AG09309 (cell line): ENCODE measurements at regions not wholly inside any gene's neighbourhood (a gene's known extent, or its start where the extent isn't known, plus 50 kb on each side); places are given as distances from the start of the nearest gene placed in this dataset.
A peak's percentile ranks its signal among the peaks of the same experiment; 100 is the strongest.

Source experiments
- DNase-seq: peaks from one replicate; pipeline ENCODE4 v3.0.0-alpha.2; 2010; ENCODE audit warnings: low read depth
- H3K4me3 ChIP-seq: 2 replicates; pipeline ENCODE4 v1.5.1; 2011; ENCODE audit warnings: mild to moderate bottlenecking, low read depth, low read length, moderate library complexity; ENCODE audit not compliant: control insufficient read depth
- CTCF ChIP-seq: IDR thresholded peaks from 2 replicates; pipeline ENCODE4 v1.5.1; 2011; ENCODE audit warnings: mild to moderate bottlenecking, low read depth, low read length, inconsistent platforms; ENCODE audit not compliant: insufficient read depth, control insufficient read depth; ENCODE audit errors: missing control alignments

GRCh38 chr6:11353921-11354389 is 121.5 kb upstream of the NEDD9 start:
- TF ChIP-seq CTCF: no peak
- no peak overlapping the region for H3K4me3 ChIP-seq
- DNase-seq: no peak

GRCh38 chr6:11350294-11350693 is 117.8 kb upstream of the NEDD9 start:
- no peak overlapping the region for H3K4me3 ChIP-seq
- peak; percentile 41 for DNase-seq
- no peak for TF ChIP-seq CTCF

GRCh38 chr6:11349880-11350279 is 117.4 kb upstream of the NEDD9 start:
- no peak for DNase-seq
- no peak for TF ChIP-seq CTCF
- H3K4me3 ChIP-seq: no peak overlapping the region

GRCh38 chr6:11346516-11346915 is 114.0 kb upstream of the NEDD9 start:
- no peak for DNase-seq
- no peak for TF ChIP-seq CTCF
- H3K4me3 ChIP-seq: no peak overlapping the region

- DNase-seq: no peak
- TF ChIP-seq CTCF: no peak
- no peak overlapping the region for H3K4me3 ChIP-seq
Observed at GRCh38 chr6:11345536-11345935, 113.1 kb upstream of the NEDD9 start.

- no peak overlapping the region for H3K4me3 ChIP-seq
- DNase-seq: no peak
- no peak for TF ChIP-seq CTCF
Observed at GRCh38 chr6:11343963-11344723, 111.7 kb upstream of the NEDD9 start.
